ENCODE measurements at regions not wholly inside any gene's neighbourhood (a gene's known extent, or its start where the extent isn't known, plus 50 kb on each side); places are given as distances from the start of the nearest gene placed in this dataset.

DNA sequence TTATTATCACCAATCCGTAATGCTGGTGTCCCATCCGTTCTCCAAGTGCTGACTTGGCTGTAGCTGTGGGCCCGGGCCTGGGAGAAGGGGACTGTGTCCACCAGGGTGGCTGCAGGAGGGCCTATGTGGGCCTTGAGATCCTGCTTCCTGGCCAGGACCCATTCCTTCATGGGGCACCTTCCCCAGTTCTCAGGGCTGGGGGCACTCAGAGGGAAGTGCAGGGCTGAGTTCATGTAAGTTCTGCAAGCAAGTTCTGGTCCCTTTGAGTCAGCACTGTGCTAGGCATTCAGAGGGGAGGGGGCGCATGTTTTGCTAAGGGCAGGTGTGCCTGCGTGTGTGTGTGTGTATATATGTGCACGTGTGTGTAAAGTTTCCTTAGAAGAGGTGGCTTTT lies 94.0 kb downstream of the GLI2 start:
- DNase-seq (ENCODE audit: low read depth, low spot score) = no peak
- Histone ChIP-seq H3K4me1 (ENCODE audit: insufficient read depth, insufficient read length) (peaks cover 14% of the 10 kb centered on the region), H3K27me3 (ENCODE audit: insufficient read depth, insufficient read length) (no peaks in the 10 kb centered on the region), H3K36me3 (ENCODE audit: insufficient read depth, insufficient read length, low read length) (peaks cover 34% of the 10 kb centered on the region), H3K9ac (ENCODE audit: insufficient read length, low read depth) (no peak overlapping the region), H3K9me3 (ENCODE audit: insufficient read depth, low read length) (no peaks in the 10 kb centered on the region), H3K4me3 (ENCODE audit: insufficient read length, low read depth) (no peak overlapping the region)
- TF ChIP-seq ZNF274 (IDR thresholded peaks at IDR 0.05; ENCODE audit: low read depth, low read length) = no peak
- TF ChIP-seq SUZ12 (IDR thresholded peaks at IDR 0.05; ENCODE audit: extremely low read depth, insufficient read depth, insufficient read length) = no peak
- TF ChIP-seq YY1 (IDR thresholded peaks at IDR 0.05; ENCODE audit: insufficient read depth, insufficient read length) = no peak

DNA sequence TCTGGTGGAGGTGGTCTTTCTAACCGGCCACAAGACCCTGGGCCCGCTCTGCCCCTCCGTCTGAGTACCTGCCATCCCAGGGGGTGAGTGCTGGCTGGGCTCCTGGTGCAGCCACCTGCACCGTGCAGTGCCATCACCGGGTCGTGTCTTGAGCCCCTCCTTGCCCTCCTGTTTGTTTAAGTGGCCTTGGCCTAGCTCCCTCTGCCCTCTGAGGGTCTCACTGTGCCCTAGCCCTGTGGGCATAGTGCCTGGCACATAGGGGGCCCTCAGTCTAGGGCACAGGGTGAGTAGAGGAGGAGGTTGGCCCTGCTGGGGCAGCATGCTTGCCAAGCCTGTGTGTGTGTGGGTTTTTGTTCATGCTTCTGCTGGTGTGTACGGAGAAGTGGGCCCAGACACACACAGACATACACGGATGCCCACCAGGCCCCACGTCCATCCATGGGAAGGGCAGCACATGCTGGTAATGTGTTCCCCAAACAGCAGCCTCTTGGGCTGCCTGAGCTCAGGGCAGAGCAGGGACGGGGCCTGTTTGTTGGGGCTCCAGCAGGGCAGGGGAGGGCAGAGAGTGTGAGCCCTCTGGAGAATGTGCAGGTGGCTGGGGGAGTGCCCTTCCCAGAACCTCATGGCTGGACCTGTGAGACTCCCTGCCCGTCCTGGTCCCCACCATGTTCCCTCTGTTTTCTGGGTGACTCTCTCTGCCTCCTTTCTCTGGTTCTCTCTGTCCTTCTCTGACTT lies 94.6 kb downstream of the GLI2 start:
- no peaks in the 10 kb centered on the region for H3K9me3 ChIP-seq (ENCODE audit: insufficient read depth, low read length)
- no peaks in the 10 kb centered on the region for H3K27me3 ChIP-seq (ENCODE audit: insufficient read depth, insufficient read length)
- no peak for DNase-seq (ENCODE audit: low read depth, low spot score)

DNA sequence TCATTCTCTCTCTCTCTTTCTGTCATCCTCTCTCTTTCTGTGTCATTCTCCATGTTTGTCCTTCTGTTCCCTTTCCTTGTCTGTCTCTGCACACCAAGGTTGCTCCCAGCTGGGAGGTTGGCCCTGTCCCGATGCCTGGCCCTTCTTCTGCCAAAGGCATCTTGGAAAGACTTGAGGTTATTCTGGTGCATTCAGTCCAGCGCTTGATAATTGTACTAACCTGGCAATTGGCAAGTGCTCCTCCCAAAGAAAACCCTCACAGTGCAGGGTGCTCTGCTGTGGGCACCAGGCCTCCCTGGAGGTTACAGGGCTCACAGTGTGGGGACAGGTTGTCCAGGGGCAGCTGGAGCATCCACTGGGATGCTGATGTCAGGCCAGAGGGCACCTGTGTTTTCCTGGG lies 95.4 kb downstream of the GLI2 start:
- no peaks in the 10 kb centered on the region for H3K27me3 ChIP-seq (ENCODE audit: insufficient read depth, insufficient read length)
- TF ChIP-seq SUZ12 (IDR thresholded peaks at IDR 0.05; ENCODE audit: extremely low read depth, insufficient read depth, insufficient read length) (no peak), ZNF274 (IDR thresholded peaks at IDR 0.05; ENCODE audit: low read depth, low read length) (no peak), YY1 (IDR thresholded peaks at IDR 0.05; ENCODE audit: insufficient read depth, insufficient read length) (no peak)
- H3K36me3 ChIP-seq (ENCODE audit: insufficient read depth, insufficient read length, low read length) = peaks cover 28% of the 10 kb centered on the region
- H3K4me1 ChIP-seq (ENCODE audit: insufficient read depth, insufficient read length) = peaks cover 6% of the 10 kb centered on the region
- DNase-seq (ENCODE audit: low read depth, low spot score) = no peak
- no peaks in the 10 kb centered on the region for H3K9me3 ChIP-seq (ENCODE audit: insufficient read depth, low read length)
- H3K4me3 ChIP-seq (ENCODE audit: insufficient read length, low read depth) = no peak overlapping the region
- no peak overlapping the region for H3K9ac ChIP-seq (ENCODE audit: insufficient read length, low read depth)

More for the DNA sequence above, 94.6 kb downstream of the GLI2 start:
- H3K4me3 ChIP-seq (ENCODE audit: insufficient read length, low read depth) = no peak overlapping the region
- no peak overlapping the region for H3K9ac ChIP-seq (ENCODE audit: insufficient read length, low read depth)
- peaks cover 12% of the 10 kb centered on the region for H3K4me1 ChIP-seq (ENCODE audit: insufficient read depth, insufficient read length)
- H3K36me3 ChIP-seq (ENCODE audit: insufficient read depth, insufficient read length, low read length) = peaks cover 30% of the 10 kb centered on the region
- no peak for TF ChIP-seq ZNF274 (IDR thresholded peaks at IDR 0.05; ENCODE audit: low read depth, low read length)
- no peak for TF ChIP-seq SUZ12 (IDR thresholded peaks at IDR 0.05; ENCODE audit: extremely low read depth, insufficient read depth, insufficient read length)
- no peak for TF ChIP-seq YY1 (IDR thresholded peaks at IDR 0.05; ENCODE audit: insufficient read depth, insufficient read length)

DNA sequence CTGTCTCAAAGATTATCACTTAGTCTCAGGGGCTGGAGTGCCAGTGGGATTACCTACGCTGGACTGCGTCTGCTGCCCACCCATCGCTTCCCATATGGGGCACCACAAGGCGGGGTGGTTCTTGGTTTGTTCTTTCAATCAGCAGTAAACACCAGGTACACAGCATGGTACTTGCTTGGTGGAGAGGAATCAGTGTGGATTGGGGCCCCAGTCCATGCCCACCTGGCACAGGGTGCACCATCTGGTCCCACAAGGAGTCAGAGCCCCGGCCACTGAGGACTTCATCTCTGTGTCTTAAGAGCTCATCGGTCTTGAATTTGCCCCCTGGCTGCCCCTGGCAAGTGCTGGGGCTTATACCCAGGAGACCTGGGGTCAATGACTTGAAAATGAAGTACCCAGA lies 96.2 kb downstream of the GLI2 start:
- DNase-seq (ENCODE audit: low read depth, low spot score) = no peak

DNA sequence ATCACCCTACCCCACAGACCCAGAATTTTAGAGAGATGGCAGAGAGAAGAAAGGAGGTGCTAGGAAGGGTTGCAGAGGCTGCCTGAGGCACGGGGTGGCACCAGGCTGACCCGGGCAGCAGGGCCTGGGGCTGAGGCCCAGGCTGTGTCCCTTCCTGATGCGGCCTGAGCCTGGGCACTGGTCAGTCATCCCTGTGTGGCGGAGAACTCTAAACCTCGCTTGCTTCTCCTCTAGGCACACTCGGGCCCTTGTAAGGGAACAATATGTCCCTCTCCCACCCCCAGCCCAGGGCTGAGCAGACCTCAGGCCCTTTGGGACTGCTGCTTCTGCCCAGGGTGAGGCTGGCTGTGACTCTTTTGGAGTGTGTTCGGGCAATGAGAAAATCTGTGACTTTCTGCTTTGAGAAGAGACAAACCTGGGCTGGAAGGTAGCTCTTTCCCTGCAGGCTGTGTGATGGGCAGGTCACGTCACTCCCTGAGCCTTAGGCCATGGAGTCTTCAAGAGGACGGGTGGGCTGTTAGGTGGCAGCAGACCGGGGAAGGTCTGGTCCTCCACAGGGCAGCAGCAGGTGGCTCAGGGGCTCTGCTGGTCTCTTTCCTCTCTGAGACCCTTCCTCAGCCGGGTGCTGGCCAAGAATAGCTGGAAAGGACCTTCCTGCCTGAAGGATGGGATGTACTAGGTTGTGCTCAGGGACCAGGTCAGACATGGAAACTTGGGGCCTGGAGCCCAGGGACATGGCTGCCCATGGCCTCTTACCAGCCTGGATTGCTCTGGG lies 96.8 kb downstream of the GLI2 start:
- DNase-seq (ENCODE audit: low read depth, low spot score) = no peak
- Histone ChIP-seq H3K27me3 (ENCODE audit: insufficient read depth, insufficient read length) (no peaks in the 10 kb centered on the region), H3K4me3 (ENCODE audit: insufficient read length, low read depth) (no peak overlapping the region), H3K4me1 (ENCODE audit: insufficient read depth, insufficient read length) (peaks cover 6% of the 10 kb centered on the region), H3K36me3 (ENCODE audit: insufficient read depth, insufficient read length, low read length) (peaks cover 22% of the 10 kb centered on the region), H3K9ac (ENCODE audit: insufficient read length, low read depth) (peak overlapping the region; percentile 46), H3K9me3 (ENCODE audit: insufficient read depth, low read length) (no peaks in the 10 kb centered on the region)
- no peak for TF ChIP-seq YY1 (IDR thresholded peaks at IDR 0.05; ENCODE audit: insufficient read depth, insufficient read length)
- no peak for TF ChIP-seq ZNF274 (IDR thresholded peaks at IDR 0.05; ENCODE audit: low read depth, low read length)
- TF ChIP-seq SUZ12 (IDR thresholded peaks at IDR 0.05; ENCODE audit: extremely low read depth, insufficient read depth, insufficient read length) = no peak

More for the DNA sequence above, 96.2 kb downstream of the GLI2 start:
- Histone ChIP-seq H3K9me3 (ENCODE audit: insufficient read depth, low read length) (no peaks in the 10 kb centered on the region), H3K27me3 (ENCODE audit: insufficient read depth, insufficient read length) (no peaks in the 10 kb centered on the region), H3K4me1 (ENCODE audit: insufficient read depth, insufficient read length) (peaks cover 6% of the 10 kb centered on the region), H3K4me3 (ENCODE audit: insufficient read length, low read depth) (no peak overlapping the region), H3K9ac (ENCODE audit: insufficient read length, low read depth) (no peak overlapping the region), H3K36me3 (ENCODE audit: insufficient read depth, insufficient read length, low read length) (peaks cover 26% of the 10 kb centered on the region)
- TF ChIP-seq YY1 (IDR thresholded peaks at IDR 0.05; ENCODE audit: insufficient read depth, insufficient read length) (no peak), ZNF274 (IDR thresholded peaks at IDR 0.05; ENCODE audit: low read depth, low read length) (no peak), SUZ12 (IDR thresholded peaks at IDR 0.05; ENCODE audit: extremely low read depth, insufficient read depth, insufficient read length) (no peak)

DNA sequence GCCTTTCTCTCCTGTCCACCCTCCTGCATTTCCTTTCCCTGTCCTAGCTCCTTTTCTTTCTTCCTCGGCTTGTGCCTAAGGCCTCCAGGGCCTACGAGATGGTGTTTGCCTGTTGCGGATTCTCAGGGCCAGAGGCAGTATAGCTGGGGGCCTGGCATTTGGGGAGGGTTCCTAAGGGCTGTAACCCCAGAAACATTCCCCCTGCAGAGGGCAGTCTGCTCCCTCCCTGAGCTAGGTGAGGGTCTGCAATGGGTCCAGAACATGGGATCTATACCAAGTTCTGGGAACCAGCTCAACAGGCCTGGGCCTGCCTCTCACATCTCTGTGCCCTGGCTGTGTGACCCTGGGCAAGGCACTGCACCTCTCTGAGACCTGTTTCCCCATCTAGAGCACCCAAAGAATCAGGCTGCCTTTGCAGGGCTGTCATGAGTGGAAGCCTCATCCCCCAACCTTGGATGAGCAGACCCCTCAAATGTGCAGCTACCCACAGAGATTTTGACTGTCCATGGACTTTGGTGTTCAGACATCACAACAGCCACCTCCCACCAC lies 97.5 kb downstream of the GLI2 start:
- Histone ChIP-seq H3K27me3 (ENCODE audit: insufficient read depth, insufficient read length) (no peaks in the 10 kb centered on the region), H3K4me3 (ENCODE audit: insufficient read length, low read depth) (no peak overlapping the region), H3K4me1 (ENCODE audit: insufficient read depth, insufficient read length) (peaks cover 6% of the 10 kb centered on the region), H3K36me3 (ENCODE audit: insufficient read depth, insufficient read length, low read length) (peaks cover 16% of the 10 kb centered on the region), H3K9ac (ENCODE audit: insufficient read length, low read depth) (no peak overlapping the region), H3K9me3 (ENCODE audit: insufficient read depth, low read length) (no peaks in the 10 kb centered on the region)
- no peak for DNase-seq (ENCODE audit: low read depth, low spot score)
- TF ChIP-seq YY1 (IDR thresholded peaks at IDR 0.05; ENCODE audit: insufficient read depth, insufficient read length) (no peak), SUZ12 (IDR thresholded peaks at IDR 0.05; ENCODE audit: extremely low read depth, insufficient read depth, insufficient read length) (no peak), ZNF274 (IDR thresholded peaks at IDR 0.05; ENCODE audit: low read depth, low read length) (no peak)

DNA sequence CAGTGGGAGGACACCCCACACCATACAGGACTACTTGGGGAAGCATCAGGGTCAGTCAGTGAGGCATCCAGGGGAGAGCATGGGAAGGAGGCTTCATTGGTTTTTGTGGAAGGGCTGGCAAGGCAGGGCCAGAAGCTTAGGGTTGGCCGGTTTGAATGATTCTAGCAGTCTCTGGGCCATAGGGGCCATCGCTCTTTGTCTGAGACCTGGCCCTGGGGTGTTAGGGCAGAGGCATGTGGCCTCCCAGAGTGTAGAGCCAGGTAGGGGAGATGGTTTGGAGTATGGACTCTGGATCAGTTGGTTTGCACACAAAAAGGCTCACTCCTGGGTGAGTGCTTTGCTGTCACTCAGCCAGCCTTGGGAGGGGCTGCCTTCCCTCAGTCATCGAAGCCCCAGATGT lies 98.5 kb downstream of the GLI2 start:
- Histone ChIP-seq H3K4me1 (ENCODE audit: insufficient read depth, insufficient read length) (peaks cover 6% of the 10 kb centered on the region), H3K9me3 (ENCODE audit: insufficient read depth, low read length) (no peaks in the 10 kb centered on the region), H3K4me3 (ENCODE audit: insufficient read length, low read depth) (no peak overlapping the region), H3K9ac (ENCODE audit: insufficient read length, low read depth) (no peak overlapping the region), H3K36me3 (ENCODE audit: insufficient read depth, insufficient read length, low read length) (peaks cover 8% of the 10 kb centered on the region), H3K27me3 (ENCODE audit: insufficient read depth, insufficient read length) (no peaks in the 10 kb centered on the region)
- DNase-seq (ENCODE audit: low read depth, low spot score) = no peak
- TF ChIP-seq SUZ12 (IDR thresholded peaks at IDR 0.05; ENCODE audit: extremely low read depth, insufficient read depth, insufficient read length) = no peak
- no peak for TF ChIP-seq YY1 (IDR thresholded peaks at IDR 0.05; ENCODE audit: insufficient read depth, insufficient read length)
- TF ChIP-seq ZNF274 (IDR thresholded peaks at IDR 0.05; ENCODE audit: low read depth, low read length) = no peak
